NOMO-1 treated with dmso at 0.1 percent for 144 hours (cell line): ENCODE measurements at regions not wholly inside any gene's neighbourhood (a gene's known extent, or its start where the extent isn't known, plus 50 kb on each side); places are given as distances from the start of the nearest gene placed in this dataset.

Source experiments
- DNase-seq: peaks from one replicate; lab custom pipeline; 2025; ENCODE audit not compliant: unreplicated experiment; lab: John Stamatoyannopoulos, UW

- no peak for DNase-seq
These were observed 147.8 kb downstream of the EN1 start for GRCh38 chr2:118699447-118700175.

- no peak for DNase-seq
These were observed 148.9 kb downstream of the EN1 start for GRCh38 chr2:118698564-118698963.

GRCh38 chr2:118697781-118698180 lies 149.7 kb downstream of the EN1 start:
- no peak for DNase-seq

- DNase-seq = no peak
These were observed 150.5 kb downstream of the EN1 start for GRCh38 chr2:118696786-118697465.

GRCh38 chr2:118693287-118693822 lies 154.1 kb downstream of the EN1 start:
- no peak for DNase-seq

GRCh38 chr2:118689874-118690273 lies 157.6 kb downstream of the EN1 start:
- DNase-seq = no peak

- no peak for DNase-seq
These were observed 158.0 kb downstream of the EN1 start for GRCh38 chr2:118689456-118689855.

- no peak for DNase-seq
These were observed 158.4 kb downstream of the EN1 start for GRCh38 chr2:118689033-118689432.

GRCh38 chr2:118687698-118688097 lies 159.8 kb downstream of the EN1 start:
- DNase-seq = no peak

GRCh38 chr2:118687192-118687591 lies 160.3 kb downstream of the EN1 start:
- no peak for DNase-seq

- no peak for DNase-seq
These were observed 161.1 kb downstream of the EN1 start for GRCh38 chr2:118686346-118686745.

- DNase-seq = no peak
These were observed 164.0 kb downstream of the EN1 start for GRCh38 chr2:118683460-118683859.

- no peak for DNase-seq
These were observed 168.5 kb downstream of the EN1 start for GRCh38 chr2:118678985-118679384.

- no peak for DNase-seq
These were observed 169.9 kb downstream of the EN1 start for GRCh38 chr2:118677546-118677945.

- no peak for DNase-seq
These were observed 171.9 kb downstream of the EN1 start for GRCh38 chr2:118675531-118675930.

GRCh38 chr2:118672571-118673158 lies 174.8 kb downstream of the EN1 start:
- no peak for DNase-seq

- DNase-seq = no peak
These were observed 175.6 kb downstream of the EN1 start for GRCh38 chr2:118671701-118672454.

- no peak for DNase-seq
These were observed 176.6 kb downstream of the EN1 start for GRCh38 chr2:118670838-118671237.

GRCh38 chr2:118670276-118670675 lies 177.2 kb downstream of the EN1 start:
- DNase-seq = no peak

- DNase-seq = no peak
These were observed 177.8 kb downstream of the EN1 start for GRCh38 chr2:118669654-118670053.
